IMR-90 (cell line): ENCODE measurements at regions not wholly inside any gene's neighbourhood (a gene's known extent, or its start where the extent isn't known, plus 50 kb on each side); places are given as distances from the start of the nearest gene placed in this dataset.

Source experiments
- ATAC-seq: fragments of 200-7000 bp; cut with Tn5 transposase; 2 replicates; pipeline ENCODE4 v1.9.1; 2020; ENCODE audit warnings: low read depth, mild to moderate bottlenecking, moderate library complexity
- BruUV-seq: library from RNA; stranded (reverse); fragments of 400-500 nt; replicated peaks from 2 replicates; lab custom pipeline; 2021; lab: Mats Ljungman, UMichigan
- CTCF ChIA-PET: fragments of 300-600 bp; formaldehyde crosslinking; extraction: SDS; loops from one replicate; lab custom pipeline; 2021; ENCODE audit warnings: antibody characterized with exemption; lab: Yijun Ruan, JAX
- POLR2A ChIA-PET: fragments of 300-600 bp; sonication (Branson Sonifier 250); formaldehyde crosslinking; loops from one replicate; lab custom pipeline; 2022; ENCODE audit warnings: antibody characterized with exemption; ENCODE audit not compliant: unreplicated experiment; lab: Charles Lee
- DNase-seq: peaks from one replicate; pipeline ENCODE4 v3.0.0; 2013
- H2AFZ ChIP-seq: replicated peaks from 2 replicates; pipeline ENCODE3; 2013; ENCODE audit warnings: low read length, mild to moderate bottlenecking; ENCODE audit not compliant: poor library complexity
- H2AK5ac ChIP-seq: 2 replicates; pipeline ENCODE4 v1.6.1; 2013; ENCODE audit warnings: low read depth, low read length, inconsistent platforms
- H2AK9ac ChIP-seq: replicated peaks from 2 replicates; pipeline ENCODE3; 2013; ENCODE audit warnings: mild to moderate bottlenecking, low read depth, low read length, moderate library complexity; ENCODE audit not compliant: poor library complexity
- H2BK120ac ChIP-seq: 2 replicates; pipeline ENCODE4 v1.6.1; 2013; ENCODE audit warnings: low read depth, low read length, inconsistent platforms
- H2BK15ac ChIP-seq: 3 replicates; pipeline ENCODE4 v1.6.1; 2013; ENCODE audit warnings: low read depth, low read length, inconsistent platforms
- H2BK20ac ChIP-seq: 2 replicates; pipeline ENCODE4 v1.6.1; 2013; ENCODE audit warnings: low read depth, mild to moderate bottlenecking, inconsistent platforms, low read length, moderate library complexity
- H2BK5ac ChIP-seq: 2 replicates; pipeline ENCODE4 v1.6.1; 2013; ENCODE audit warnings: mild to moderate bottlenecking, low read depth, low read length, inconsistent platforms; ENCODE audit not compliant: poor library complexity, severe bottlenecking
- H3K14ac ChIP-seq: replicated peaks from 2 replicates; pipeline ENCODE4 v1.6.1; 2013; ENCODE audit warnings: low read depth, low read length, inconsistent platforms
- H3K18ac ChIP-seq: 2 replicates; pipeline ENCODE4 v1.6.1; 2013; ENCODE audit warnings: low read depth, low read length, control low read depth
- H3K23ac ChIP-seq: 2 replicates; pipeline ENCODE4 v1.6.1; 2013; ENCODE audit warnings: low read depth, low read length, inconsistent platforms
- H3K27ac ChIP-seq: 2 replicates; pipeline ENCODE4 v1.5.1; 2013; ENCODE audit warnings: mild to moderate bottlenecking, control low read depth, low read length; ENCODE audit not compliant: insufficient read depth
- H3K27me3 ChIP-seq: 2 replicates; pipeline ENCODE4 v1.6.1; 2013; ENCODE audit warnings: low read length; ENCODE audit not compliant: control insufficient read depth, insufficient read depth
- H3K36me3 ChIP-seq: 2 replicates; pipeline ENCODE4 v1.6.1; 2013; ENCODE audit warnings: low read length, mixed read lengths; ENCODE audit not compliant: control insufficient read depth, insufficient read depth
- H3K4ac ChIP-seq: 2 replicates; pipeline ENCODE4 v1.6.1; 2013; ENCODE audit warnings: low read depth, low read length, inconsistent platforms
- H3K4me1 ChIP-seq: 2 replicates; pipeline ENCODE4 v1.6.1; 2013; ENCODE audit warnings: low read length, mixed read lengths; ENCODE audit not compliant: control insufficient read depth, insufficient read depth
- H3K4me2 ChIP-seq: 2 replicates; pipeline ENCODE4 v1.6.1; 2013; ENCODE audit warnings: low read depth, mild to moderate bottlenecking, control low read depth, low read length, moderate library complexity
- H3K4me3 ChIP-seq: 2 replicates; pipeline ENCODE4 v1.5.1; 2013; ENCODE audit warnings: low read depth, mild to moderate bottlenecking, control low read depth, low read length, moderate library complexity; ENCODE audit not compliant: insufficient read depth
- H3K56ac ChIP-seq: 2 replicates; pipeline ENCODE4 v1.6.1; 2013; ENCODE audit warnings: low read length, inconsistent platforms; ENCODE audit not compliant: insufficient read depth; ENCODE audit errors: extremely low read depth
- H3K79me1 ChIP-seq, 2 experiments: 2 replicates each; pipeline ENCODE4 v1.6.1; 2013; ENCODE audit warnings: low read length in 2 of 2, inconsistent platforms in 1 of 2, low read depth in 1 of 2
- H3K9ac ChIP-seq: 2 replicates; pipeline ENCODE4 v1.6.1; 2013; ENCODE audit warnings: low read depth, low read length, control low read depth
- H3K9me1 ChIP-seq: 2 replicates; pipeline ENCODE4 v1.6.1; 2013; ENCODE audit warnings: low read length, inconsistent platforms; ENCODE audit not compliant: insufficient read depth
- H3K9me3 ChIP-seq: 2 replicates; pipeline ENCODE4 v1.6.1; 2013; ENCODE audit warnings: low read length; ENCODE audit not compliant: control insufficient read depth, insufficient read depth
- H4K20me1 ChIP-seq: 2 replicates; pipeline ENCODE4 v1.6.1; 2013; ENCODE audit warnings: low read length, inconsistent platforms; ENCODE audit not compliant: insufficient read depth
- H4K5ac ChIP-seq: 2 replicates; pipeline ENCODE4 v1.6.1; 2013; ENCODE audit warnings: mild to moderate bottlenecking, low read depth, low read length, control low read depth
- H4K8ac ChIP-seq, 2 experiments: 2 replicates each; pipeline ENCODE4 v1.6.1; 2013; ENCODE audit warnings: low read depth in 2 of 2, low read length in 2 of 2, control low read depth in 1 of 2, inconsistent platforms in 1 of 2
- H4K91ac ChIP-seq: 2 replicates; pipeline ENCODE4 v1.6.1; 2013; ENCODE audit warnings: low read depth, low read length, inconsistent platforms; ENCODE audit not compliant: insufficient read depth
- BHLHE40 ChIP-seq: fragments of 150-350 bp; IDR thresholded peaks from 2 replicates; pipeline ENCODE4 v1.6.1; 2016; ENCODE audit warnings: mild to moderate bottlenecking, low read depth, low read length
- CEBPB ChIP-seq: IDR thresholded peaks from 2 replicates; pipeline ENCODE4 v1.6.1; 2012; ENCODE audit warnings: low read depth, low read length, improper control_type of control experiment
- CHD1 ChIP-seq: IDR thresholded peaks from 2 replicates; pipeline ENCODE4 v1.6.1; 2012; ENCODE audit warnings: low read depth, low read length, improper control_type of control experiment
- FOS ChIP-seq: fragments of 150-350 bp; IDR thresholded peaks from 2 replicates; pipeline ENCODE4 v1.6.1; 2016; ENCODE audit warnings: low read depth, low read length
- MAFK ChIP-seq: IDR thresholded peaks from 2 replicates; pipeline ENCODE4 v1.6.1; 2012; ENCODE audit warnings: low read depth, low read length, improper control_type of control experiment
- MAZ ChIP-seq: IDR thresholded peaks from 2 replicates; pipeline ENCODE4 v1.6.1; 2012; ENCODE audit warnings: low read depth, mild to moderate bottlenecking, low read length, improper control_type of control experiment, moderate library complexity, borderline replicate concordance
- MXI1 ChIP-seq: IDR thresholded peaks from 2 replicates; pipeline ENCODE4 v1.6.1; 2012; ENCODE audit warnings: low read depth, mild to moderate bottlenecking, low read length, moderate library complexity, borderline replicate concordance
- NFE2L2 ChIP-seq: fragments of 150-350 bp; IDR thresholded peaks from 2 replicates; pipeline ENCODE4 v1.6.1; 2016; ENCODE audit warnings: low read depth, mild to moderate bottlenecking, low read length
- POLR2A ChIP-seq: IDR thresholded peaks from 2 replicates; pipeline ENCODE4 v1.6.1; 2012; ENCODE audit warnings: mild to moderate bottlenecking, low read depth, low read length
- RAD21 ChIP-seq: IDR thresholded peaks from 2 replicates; pipeline ENCODE4 v1.6.1; 2012; ENCODE audit warnings: low read length, improper control_type of control experiment
- RCOR1 ChIP-seq: IDR thresholded peaks from 2 replicates; pipeline ENCODE4 v1.6.1; 2012; ENCODE audit warnings: mild to moderate bottlenecking, low read length, improper control_type of control experiment; ENCODE audit not compliant: insufficient replicate concordance
- RFX5 ChIP-seq: IDR thresholded peaks from 2 replicates; pipeline ENCODE4 v1.8.0; 2012; ENCODE audit warnings: low read depth, mild to moderate bottlenecking, low read length, moderate library complexity
- SMC3 ChIP-seq: fragments of 150-350 bp; IDR thresholded peaks from 2 replicates; pipeline ENCODE4 v1.6.1; 2016; ENCODE audit warnings: low read depth, mild to moderate bottlenecking, antibody characterized with exemption, low read length, moderate library complexity
- WGBS, 2 experiments: methylation state at CpG; one replicate each; pipeline versions ENCODE4 v1.1.5 to v1.1.7; 2013; ENCODE audit warnings: missing lambda C conversion rate in 2 of 2; ENCODE audit not compliant: insufficient read length in 1 of 2; ENCODE audit errors: extremely low coverage in 2 of 2; 5-methylcytosine and 5-hydroxymethylcytosine counted together
- dilution Hi-C: fragments of 300-500 bp; cut with HindIII; formaldehyde crosslinking; loops from one replicate; pipeline ENCODE4 v1.14.3; 2018; ENCODE audit warnings: low sequenced_read_pairs; ENCODE audit not compliant: unreplicated experiment
- in situ Hi-C: fragments of 300-500 bp; cut with MboI; formaldehyde crosslinking; loops from 3 replicates; pipeline ENCODE4 v1.14.3; 2019; ENCODE audit warnings: low sequenced_read_pairs, inconsistent platforms, mixed read lengths
- intact Hi-C: fragments of 100-400 bp; cut with micrococcal nuclease; formaldehyde crosslinking; loops from 2 replicates; pipeline ENCODE4 v1.10.0; 2022
- TF ChIP-seq, protein P1 (sequence below): fragments of 150-350 bp; IDR thresholded peaks from 2 replicates; pipeline ENCODE4 v1.6.1; 2017; ENCODE audit warnings: mild to moderate bottlenecking, antibody characterized with exemption, low read length, low read depth
- TF ChIP-seq, protein P2 (sequence below): conservative IDR thresholded peaks from 2 replicates; pipeline ENCODE4 v1.5.1; 2012; ENCODE audit warnings: mild to moderate bottlenecking, low read depth, low read length, improper control_type of control experiment
- TF ChIP-seq, protein P3 (sequence below): fragments of 150-350 bp; IDR thresholded peaks from 2 replicates; pipeline ENCODE4 v1.6.1; 2016; ENCODE audit warnings: low read depth, mild to moderate bottlenecking, low read length, moderate library complexity, borderline replicate concordance

DNA sequence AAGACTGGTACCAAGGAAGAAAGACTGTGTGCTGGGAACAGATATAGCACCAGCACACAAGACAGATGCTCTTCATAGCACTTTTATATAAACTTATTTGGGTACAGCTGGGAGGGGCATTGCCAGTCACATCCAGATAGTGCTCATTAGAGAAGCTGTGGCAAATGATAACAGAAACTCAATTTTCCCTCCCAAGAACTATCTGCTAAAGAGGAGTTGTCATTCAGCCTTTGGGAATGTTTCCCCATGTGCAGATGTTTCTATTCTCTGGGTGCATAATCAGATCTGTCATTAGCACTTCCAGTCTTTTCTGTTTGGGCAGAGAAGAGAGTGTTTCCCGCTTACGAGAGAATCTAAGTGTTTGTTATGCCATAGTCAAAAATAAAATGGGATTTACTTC lies 714.9 kb upstream of the MDGA2 start:
- dilution Hi-C loops (no loop called here), in situ Hi-C loops (no loop called here), intact Hi-C loops (no loop called here)
- no peak overlapping the region for H3K23ac ChIP-seq
- no peak overlapping the region for H2AK5ac ChIP-seq
- no peaks in the 10 kb centered on the region for H3K36me3 ChIP-seq
- no peak overlapping the region for H4K8ac ChIP-seq
- H3K4ac ChIP-seq: no peak overlapping the region
- DNase-seq (no peak), ATAC-seq (no peak)
- H3K18ac ChIP-seq: no peak overlapping the region
- no peaks in the 10 kb centered on the region for H3K9me1 ChIP-seq
- H4K91ac ChIP-seq: no peak overlapping the region
- H3K79me1 ChIP-seq: no peaks in the 10 kb centered on the region
- no peak overlapping the region for H4K5ac ChIP-seq
- no peak overlapping the region for H3K4me2 ChIP-seq
- BruUV-seq: no TSS peak
- H3K9me3 ChIP-seq: no peaks in the 10 kb centered on the region
- no peaks in the 10 kb centered on the region for H3K4me1 ChIP-seq
- H2BK20ac ChIP-seq: no peak overlapping the region
- no peak overlapping the region for H3K14ac ChIP-seq
- H2BK120ac ChIP-seq: no peak overlapping the region
- POLR2A ChIA-PET: no interaction called here
- no CpG with 5 or more reads among the region's 2 CpGs for WGBS, 2 experiments
- no peak overlapping the region for H2AFZ ChIP-seq
- H3K27ac ChIP-seq: no peak overlapping the region
- H2BK15ac ChIP-seq: no peak overlapping the region
- no peak overlapping the region for H2BK5ac ChIP-seq
- CTCF ChIA-PET: no interaction called here
- H3K27me3 ChIP-seq: no peaks in the 10 kb centered on the region
- H3K56ac ChIP-seq: no peak overlapping the region
- H3K4me3 ChIP-seq: no peak overlapping the region
- TF ChIP-seq MXI1: no peak
- no peak for TF ChIP-seq SMC3
- no peak for TF ChIP-seq CHD1
- TF ChIP-seq, protein P1, sequence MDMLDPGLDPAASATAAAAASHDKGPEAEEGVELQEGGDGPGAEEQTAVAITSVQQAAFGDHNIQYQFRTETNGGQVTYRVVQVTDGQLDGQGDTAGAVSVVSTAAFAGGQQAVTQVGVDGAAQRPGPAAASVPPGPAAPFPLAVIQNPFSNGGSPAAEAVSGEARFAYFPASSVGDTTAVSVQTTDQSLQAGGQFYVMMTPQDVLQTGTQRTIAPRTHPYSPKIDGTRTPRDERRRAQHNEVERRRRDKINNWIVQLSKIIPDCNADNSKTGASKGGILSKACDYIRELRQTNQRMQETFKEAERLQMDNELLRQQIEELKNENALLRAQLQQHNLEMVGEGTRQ: no peak
- no peak for TF ChIP-seq RAD21
- TF ChIP-seq MAFK: no peak
- TF ChIP-seq NFE2L2: no peak
- TF ChIP-seq FOS: no peak
- no peak for TF ChIP-seq CEBPB
- TF ChIP-seq RFX5: no peak
- no peak for TF ChIP-seq MAZ
- TF ChIP-seq, protein P2, sequence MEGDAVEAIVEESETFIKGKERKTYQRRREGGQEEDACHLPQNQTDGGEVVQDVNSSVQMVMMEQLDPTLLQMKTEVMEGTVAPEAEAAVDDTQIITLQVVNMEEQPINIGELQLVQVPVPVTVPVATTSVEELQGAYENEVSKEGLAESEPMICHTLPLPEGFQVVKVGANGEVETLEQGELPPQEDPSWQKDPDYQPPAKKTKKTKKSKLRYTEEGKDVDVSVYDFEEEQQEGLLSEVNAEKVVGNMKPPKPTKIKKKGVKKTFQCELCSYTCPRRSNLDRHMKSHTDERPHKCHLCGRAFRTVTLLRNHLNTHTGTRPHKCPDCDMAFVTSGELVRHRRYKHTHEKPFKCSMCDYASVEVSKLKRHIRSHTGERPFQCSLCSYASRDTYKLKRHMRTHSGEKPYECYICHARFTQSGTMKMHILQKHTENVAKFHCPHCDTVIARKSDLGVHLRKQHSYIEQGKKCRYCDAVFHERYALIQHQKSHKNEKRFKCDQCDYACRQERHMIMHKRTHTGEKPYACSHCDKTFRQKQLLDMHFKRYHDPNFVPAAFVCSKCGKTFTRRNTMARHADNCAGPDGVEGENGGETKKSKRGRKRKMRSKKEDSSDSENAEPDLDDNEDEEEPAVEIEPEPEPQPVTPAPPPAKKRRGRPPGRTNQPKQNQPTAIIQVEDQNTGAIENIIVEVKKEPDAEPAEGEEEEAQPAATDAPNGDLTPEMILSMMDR: no peak
- no peak for TF ChIP-seq RCOR1
- no peak for TF ChIP-seq POLR2A
- TF ChIP-seq BHLHE40: no peak
- TF ChIP-seq, protein P3, sequence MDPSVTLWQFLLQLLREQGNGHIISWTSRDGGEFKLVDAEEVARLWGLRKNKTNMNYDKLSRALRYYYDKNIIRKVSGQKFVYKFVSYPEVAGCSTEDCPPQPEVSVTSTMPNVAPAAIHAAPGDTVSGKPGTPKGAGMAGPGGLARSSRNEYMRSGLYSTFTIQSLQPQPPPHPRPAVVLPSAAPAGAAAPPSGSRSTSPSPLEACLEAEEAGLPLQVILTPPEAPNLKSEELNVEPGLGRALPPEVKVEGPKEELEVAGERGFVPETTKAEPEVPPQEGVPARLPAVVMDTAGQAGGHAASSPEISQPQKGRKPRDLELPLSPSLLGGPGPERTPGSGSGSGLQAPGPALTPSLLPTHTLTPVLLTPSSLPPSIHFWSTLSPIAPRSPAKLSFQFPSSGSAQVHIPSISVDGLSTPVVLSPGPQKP: no peak
- no peak overlapping the region for H2AK9ac ChIP-seq
- no peaks in the 10 kb centered on the region for H4K20me1 ChIP-seq
- no peak overlapping the region for H3K9ac ChIP-seq
